ENCODE measurements at regions not wholly inside any gene's neighbourhood (a gene's known extent, or its start where the extent isn't known, plus 50 kb on each side); places are given as distances from the start of the nearest gene placed in this dataset.

- Histone ChIP-seq H3K4me1 (ENCODE audit: low read length) (no peaks in the 10 kb centered on the region), H3F3A (ENCODE audit: insufficient read depth, low read length) (no peaks in the 10 kb centered on the region), H2AFZ (ENCODE audit: low read length) (no peak overlapping the region), H3K27ac (ENCODE audit: low read length) (no peak overlapping the region), H3K4me2 (ENCODE audit: low read depth, low read length) (no peak overlapping the region), H3K27me3 (replicated peaks; ENCODE audit: insufficient read depth, low read length) (no peaks in the 10 kb centered on the region), H3K79me2 (ENCODE audit: low read length) (no peaks in the 10 kb centered on the region), H3K9me2 (replicated peaks; ENCODE audit: insufficient read depth, low read length) (no peaks in the 10 kb centered on the region), H3K4me3 (ENCODE audit: low read length) (no peak overlapping the region), H3K9me3 (replicated peaks; ENCODE audit: insufficient read depth, low read length) (no peaks in the 10 kb centered on the region), H3K9ac (ENCODE audit: low read length) (no peak overlapping the region), H3K36me3 (replicated peaks; ENCODE audit: insufficient read depth, low read length) (no peaks in the 10 kb centered on the region), H4K20me1 (ENCODE audit: insufficient read depth, low read length) (no peaks in the 10 kb centered on the region)
- DNase-seq, result no peak
- no peak for TF ChIP-seq CTCF (IDR thresholded peaks at IDR 0.05; ENCODE audit: low read length)
- TF ChIP-seq EZH2phosphoT487 (IDR thresholded peaks at IDR 0.05; ENCODE audit: low read length), result no peak
- no peak for TF ChIP-seq EZH2 (optimal IDR thresholded peaks at IDR 0.05; ENCODE audit: low read depth, low read length)
These were observed 1349.6 kb downstream of the EPHA7 start for GRCh38 chr6:92069781-92070180.

GRCh38 chr6:92052513-92052912 lies 1366.8 kb downstream of the EPHA7 start:
- TF ChIP-seq CTCF (IDR thresholded peaks at IDR 0.05; ENCODE audit: low read length), result no peak
- TF ChIP-seq EZH2phosphoT487 (IDR thresholded peaks at IDR 0.05; ENCODE audit: low read length), result no peak
- no peak for TF ChIP-seq EZH2 (optimal IDR thresholded peaks at IDR 0.05; ENCODE audit: low read depth, low read length)
- no peak overlapping the region for H3K4me2 ChIP-seq (ENCODE audit: low read depth, low read length)
- H3F3A ChIP-seq (ENCODE audit: insufficient read depth, low read length), result no peaks in the 10 kb centered on the region
- no peak overlapping the region for H3K9ac ChIP-seq (ENCODE audit: low read length)
- H2AFZ ChIP-seq (ENCODE audit: low read length), result no peak overlapping the region
- no peaks in the 10 kb centered on the region for H3K9me2 ChIP-seq (replicated peaks; ENCODE audit: insufficient read depth, low read length)
- H3K27ac ChIP-seq (ENCODE audit: low read length), result no peak overlapping the region
- no peaks in the 10 kb centered on the region for H3K9me3 ChIP-seq (replicated peaks; ENCODE audit: insufficient read depth, low read length)
- H3K4me1 ChIP-seq (ENCODE audit: low read length), result no peaks in the 10 kb centered on the region
- H3K27me3 ChIP-seq (replicated peaks; ENCODE audit: insufficient read depth, low read length), result no peaks in the 10 kb centered on the region
- no peak for DNase-seq
- H3K4me3 ChIP-seq (ENCODE audit: low read length), result no peak overlapping the region
- no peaks in the 10 kb centered on the region for H3K36me3 ChIP-seq (replicated peaks; ENCODE audit: insufficient read depth, low read length)
- H4K20me1 ChIP-seq (ENCODE audit: insufficient read depth, low read length), result no peaks in the 10 kb centered on the region
- H3K79me2 ChIP-seq (ENCODE audit: low read length), result no peaks in the 10 kb centered on the region

GRCh38 chr6:92050216-92050615 lies 1369.1 kb downstream of the EPHA7 start:
- Histone ChIP-seq H3K27me3 (replicated peaks; ENCODE audit: insufficient read depth, low read length) (no peaks in the 10 kb centered on the region), H3K27ac (ENCODE audit: low read length) (no peak overlapping the region), H3F3A (ENCODE audit: insufficient read depth, low read length) (no peaks in the 10 kb centered on the region), H3K4me2 (ENCODE audit: low read depth, low read length) (no peak overlapping the region), H3K36me3 (replicated peaks; ENCODE audit: insufficient read depth, low read length) (no peaks in the 10 kb centered on the region), H3K9me3 (replicated peaks; ENCODE audit: insufficient read depth, low read length) (no peaks in the 10 kb centered on the region), H3K9ac (ENCODE audit: low read length) (no peak overlapping the region), H3K79me2 (ENCODE audit: low read length) (no peaks in the 10 kb centered on the region), H3K4me3 (ENCODE audit: low read length) (no peak overlapping the region), H2AFZ (ENCODE audit: low read length) (no peak overlapping the region), H3K4me1 (ENCODE audit: low read length) (no peaks in the 10 kb centered on the region), H3K9me2 (replicated peaks; ENCODE audit: insufficient read depth, low read length) (no peaks in the 10 kb centered on the region), H4K20me1 (ENCODE audit: insufficient read depth, low read length) (no peaks in the 10 kb centered on the region)
- no peak for TF ChIP-seq EZH2phosphoT487 (IDR thresholded peaks at IDR 0.05; ENCODE audit: low read length)
- TF ChIP-seq EZH2 (optimal IDR thresholded peaks at IDR 0.05; ENCODE audit: low read depth, low read length), result no peak
- no peak for TF ChIP-seq CTCF (IDR thresholded peaks at IDR 0.05; ENCODE audit: low read length)
- DNase-seq, result no peak

Data from MM.1S (cell line).